ENCODE measurements at regions not wholly inside any gene's neighbourhood (a gene's known extent, or its start where the extent isn't known, plus 50 kb on each side); places are given as distances from the start of the nearest gene placed in this dataset.

GRCh38 chr4:135538698-135539097 is 1337.1 kb upstream of the PABPC4L start:
- TF ChIP-seq POLR2AphosphoS5 (IDR thresholded peaks at IDR 0.05; ENCODE audit: borderline replicate concordance, low read depth, low read length), result no peak
- no peak for TF ChIP-seq EZH2 (IDR thresholded peaks at IDR 0.05)
- TF ChIP-seq FOXP2 (optimal IDR thresholded peaks at IDR 0.05; ENCODE audit: control extremely low read depth, extremely low read length, insufficient read depth), result no peak

Measured in SK-N-MC (cell line).